Adipose tissue (tissue), 3 donors: ENCODE measurements at regions not wholly inside any gene's neighbourhood (a gene's known extent, or its start where the extent isn't known, plus 50 kb on each side); places are given as distances from the start of the nearest gene placed in this dataset.
"Not testable (repeated sequence)": the region's sequence is repeated elsewhere in the genome, so short reads cannot be mapped to it uniquely, and the experiment has no call there.

Source experiments
- H3K27ac ChIP-seq: one replicate; pipeline ENCODE4 v1.5.1; 2013; ENCODE audit warnings: low read depth, low read length
- WGBS, 3 donors: extraction: QIAGEN DNeasy Blood & Tissue Kit; methylation state at CpG; one replicate each; pipeline ENCODE4 v1.1.7; 2013; 5-methylcytosine and 5-hydroxymethylcytosine counted together
- donor health status: healthy with polysubstance abuse.
- donor health status: Bipolar disorder and iron deficiency.
- donor health status: healthy.

DNA sequence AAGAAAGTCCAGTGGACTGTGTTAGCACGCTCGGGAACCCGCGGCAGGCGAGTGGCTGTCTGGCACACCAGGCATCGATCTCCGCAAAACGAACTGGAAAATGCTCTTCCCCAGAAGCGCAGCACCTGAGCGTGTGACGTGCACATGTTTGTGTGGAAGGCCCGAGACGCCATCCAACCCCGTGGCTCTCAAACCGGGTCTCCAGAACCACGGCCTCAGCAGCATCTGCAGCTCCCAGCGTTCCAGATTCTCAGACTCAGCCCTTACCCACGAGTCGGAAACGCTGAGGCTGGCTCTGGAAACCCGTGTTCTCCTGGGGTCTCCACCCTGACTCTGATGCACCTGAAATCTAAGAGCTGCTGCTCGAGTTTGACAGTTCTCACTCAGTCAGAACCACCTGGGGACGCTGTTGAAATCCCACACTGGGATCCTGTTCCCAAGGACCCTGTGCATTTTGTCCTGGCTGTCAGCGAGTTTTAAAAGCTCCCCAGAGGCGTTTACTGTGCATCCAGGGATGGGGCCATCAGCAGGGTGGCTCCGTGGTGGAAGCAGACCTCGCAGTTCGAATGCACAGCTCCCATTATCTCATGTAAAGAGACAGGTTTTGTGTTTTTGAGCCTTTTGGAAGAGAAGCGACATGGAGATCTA is 69.0 kb downstream of the DLL1 start:
- WGBS, 3 donors: 81 to 89% (median 85%) methylated on average over 29 of the region's 29 CpGs
- no peak overlapping the region for H3K27ac ChIP-seq

- no peak overlapping the region for H3K27ac ChIP-seq
- WGBS, 3 donors: 76 to 91% (median 76%) methylated on average over 26 to 29 of the region's 29 CpGs
Measured at GRCh38 chr6:170221052-170221752, 69.7 kb downstream of the DLL1 start.

DNA sequence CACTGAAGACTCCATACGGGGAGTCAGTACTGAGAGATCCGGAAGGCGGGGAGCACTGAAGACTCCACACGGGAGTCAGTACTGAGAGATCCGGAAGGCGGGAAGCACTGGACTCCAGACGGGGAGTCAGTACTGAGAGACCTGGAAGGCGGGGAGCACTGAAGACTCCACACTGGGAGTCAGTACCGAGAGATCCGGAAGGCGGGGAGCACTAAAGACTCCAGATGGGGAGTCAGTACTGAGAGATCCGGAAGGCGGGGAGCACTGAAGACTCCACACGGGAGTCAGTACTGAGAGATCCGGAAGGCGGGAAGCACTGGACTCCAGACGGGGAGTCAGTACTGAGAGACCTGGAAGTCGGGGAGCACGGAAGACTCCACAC is 77.2 kb downstream of the DLL1 start:
- WGBS, 3 donors: 96 to 98% (median 97%) methylated on average over 14 to 16 of the region's 19 CpGs
- H3K27ac ChIP-seq: not testable (repeated sequence)

- 87 to 90% (median 87%) methylated on average over 39 to 40 of the region's 40 CpGs for WGBS, 3 donors
- H3K27ac ChIP-seq: no peak overlapping the region
Measured at GRCh38 chr6:170212956-170213636, 77.8 kb downstream of the DLL1 start.

DNA sequence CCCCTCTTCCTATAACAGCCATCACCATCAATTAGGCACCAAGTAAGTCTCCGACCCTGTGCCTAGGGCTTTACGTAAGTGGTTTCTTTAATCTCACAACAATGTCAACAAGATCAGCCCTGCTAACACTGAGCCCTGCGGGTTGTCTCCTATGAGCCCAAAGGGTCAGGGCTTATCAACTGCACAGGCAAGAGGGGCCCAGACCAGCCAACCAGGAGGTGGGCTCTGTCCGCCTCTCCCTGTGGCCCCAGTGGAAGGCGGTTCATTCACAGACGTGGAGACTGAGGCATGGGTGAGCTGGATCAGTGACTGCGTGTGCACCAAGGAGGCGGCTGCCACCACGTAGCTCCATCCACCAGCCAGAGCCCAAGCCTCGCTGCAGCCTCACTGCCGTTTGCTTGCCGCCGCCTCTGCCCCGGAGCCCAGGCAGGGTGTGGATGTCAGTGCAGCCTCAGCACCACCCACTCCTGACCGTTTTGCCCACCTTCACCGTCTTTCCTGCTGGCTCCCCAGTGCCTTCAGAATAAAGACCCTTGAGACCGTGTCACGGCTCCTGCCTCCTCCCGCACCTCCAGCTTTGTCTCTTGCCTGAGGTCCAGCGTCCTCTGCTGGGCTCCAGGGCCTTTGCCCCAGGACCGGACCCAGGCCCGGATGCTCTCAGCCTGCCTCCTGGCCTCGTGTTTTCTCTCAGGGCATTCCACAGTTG is 78.7 kb downstream of the DLL1 start:
- no peak overlapping the region for H3K27ac ChIP-seq
- 80 to 86% (median 85%) methylated on average over 19 to 23 of the region's 23 CpGs for WGBS, 3 donors

DNA sequence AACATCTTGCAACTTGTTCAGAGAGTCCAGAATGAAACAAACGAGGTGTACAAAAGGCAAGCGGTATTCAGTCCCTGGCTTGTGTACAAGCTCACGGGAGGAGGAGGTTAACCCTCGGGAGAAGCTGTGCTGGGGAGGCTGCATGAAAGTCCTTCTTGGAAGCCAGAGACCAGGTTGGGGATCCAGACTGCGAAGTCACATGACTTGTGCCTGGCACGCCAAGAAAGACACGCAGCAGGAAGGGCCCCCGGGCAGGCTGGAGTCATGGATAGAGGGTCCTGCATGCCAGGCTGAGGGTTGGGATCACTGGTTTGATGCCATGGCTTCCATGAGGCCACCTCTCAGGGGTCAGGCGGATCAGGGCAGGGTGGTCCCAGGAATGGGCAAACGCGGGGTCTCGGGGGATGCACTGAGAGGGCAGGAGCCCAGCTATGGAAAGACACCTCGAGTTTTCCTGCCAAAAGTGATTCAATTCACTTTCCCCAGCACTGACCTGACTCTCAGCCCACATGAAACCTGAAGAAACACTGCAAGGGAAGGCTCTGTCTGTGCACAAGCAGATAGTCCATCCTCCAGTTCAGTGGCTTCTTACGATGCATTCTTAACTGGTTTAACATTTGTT is 79.4 kb downstream of the DLL1 start:
- WGBS, 3 donors: 78 to 87% (median 82%) methylated on average over 14 of the region's 14 CpGs
- H3K27ac ChIP-seq: no peak overlapping the region

- 73 to 81% (median 73%) methylated on average over 11 of the region's 11 CpGs for WGBS, 3 donors
- no peak overlapping the region for H3K27ac ChIP-seq
Measured at GRCh38 chr6:170210651-170211403, 80.1 kb downstream of the DLL1 start.

DNA sequence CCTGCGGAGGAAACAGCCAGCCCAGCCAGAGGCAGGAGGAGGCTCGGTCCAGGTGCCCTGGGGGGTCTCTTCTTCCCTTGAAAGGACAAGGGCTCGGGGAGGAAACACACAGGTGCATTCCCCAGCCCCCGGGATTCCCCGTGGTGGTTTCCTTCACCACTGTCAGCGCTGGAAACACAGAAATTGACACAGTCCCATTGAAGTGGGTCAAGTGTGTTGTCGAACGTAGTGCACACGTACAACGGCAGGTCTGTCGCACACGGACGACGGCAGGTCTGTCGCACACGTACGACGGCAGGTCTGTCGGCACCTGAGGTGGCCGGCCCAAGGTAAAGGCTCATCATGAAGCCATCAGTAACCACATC is 80.9 kb downstream of the DLL1 start:
- no peak overlapping the region for H3K27ac ChIP-seq
- 81 to 88% (median 85%) methylated on average over 20 of the region's 20 CpGs for WGBS, 3 donors

- H3K27ac ChIP-seq: no peak overlapping the region
- 82 to 86% (median 85%) methylated on average over 22 of the region's 22 CpGs for WGBS, 3 donors
Measured at GRCh38 chr6:170209354-170210025, 81.4 kb downstream of the DLL1 start.

GRCh38 chr6:170208651-170209353 is 82.1 kb downstream of the DLL1 start:
- WGBS, 3 donors: 93 to 94% (median 94%) methylated on average over 18 of the region's 18 CpGs

GRCh38 chr6:170208182-170208601 is 82.7 kb downstream of the DLL1 start:
- no peak overlapping the region for H3K27ac ChIP-seq
- 91 to 96% (median 93%) methylated on average over 13 to 15 of the region's 15 CpGs for WGBS, 3 donors

More at GRCh38 chr6:170208651-170209353, 82.1 kb downstream of the DLL1 start:
- no peak overlapping the region for H3K27ac ChIP-seq

DNA sequence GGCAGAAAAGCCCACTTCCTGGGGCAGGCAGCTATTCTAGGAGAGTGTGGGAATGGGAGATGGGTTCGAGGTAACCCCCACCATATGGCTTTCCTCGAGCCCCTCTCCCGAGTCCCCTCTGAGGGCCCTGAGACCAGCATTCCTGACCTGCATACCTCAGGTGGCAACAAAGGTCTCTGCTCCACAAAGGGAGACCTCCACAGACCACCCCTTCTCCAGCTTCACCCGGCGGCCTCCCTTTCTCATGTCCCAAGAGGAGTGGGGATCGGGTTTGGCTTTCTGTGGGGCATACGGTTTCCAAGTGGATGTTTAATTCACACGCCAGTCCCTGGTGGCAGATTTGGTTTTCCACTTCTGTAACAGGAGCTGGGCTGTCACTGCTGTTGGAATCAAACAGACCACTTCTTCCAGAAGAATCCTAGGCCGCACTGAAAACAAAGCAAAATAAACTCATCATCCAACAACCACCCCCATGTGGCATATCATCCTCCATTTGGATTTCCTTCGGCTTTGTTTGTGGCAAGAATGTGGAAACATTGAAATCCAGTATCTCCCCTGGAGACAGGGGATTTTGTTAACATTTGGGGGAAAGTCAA is 83.2 kb downstream of the DLL1 start:
- H3K27ac ChIP-seq: no peak overlapping the region
- 82 to 87% (median 86%) methylated on average over 10 of the region's 10 CpGs for WGBS, 3 donors

DNA sequence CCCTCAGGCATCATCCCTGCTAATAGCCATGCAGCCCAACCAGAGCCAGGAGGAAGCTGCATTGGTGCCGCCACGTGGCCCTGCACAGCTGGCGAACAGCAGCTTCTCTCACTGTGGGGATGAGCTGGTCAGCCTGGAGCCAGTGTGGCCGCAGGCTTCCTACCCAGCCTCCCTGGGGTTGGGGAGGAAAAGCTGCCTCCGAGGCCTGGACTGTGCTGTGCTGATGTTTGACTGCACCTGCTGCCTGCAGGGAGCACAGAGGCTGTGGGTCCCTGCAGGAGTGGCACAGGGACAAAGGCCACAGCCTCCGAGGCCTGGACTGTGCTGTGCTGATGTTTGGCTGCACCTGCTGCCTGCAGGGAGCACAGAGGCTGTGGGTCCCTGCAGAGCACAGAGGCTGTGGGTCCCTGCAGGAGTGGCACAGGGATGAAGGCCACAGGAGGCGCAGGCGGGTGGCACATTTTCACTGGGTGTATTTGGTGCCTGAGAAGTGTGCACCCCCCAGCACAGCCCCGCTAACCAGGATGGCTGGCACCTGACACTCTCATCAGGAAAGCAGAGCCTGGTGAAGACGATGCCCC is 83.9 kb downstream of the DLL1 start:
- H3K27ac ChIP-seq: no peak overlapping the region
- WGBS, 3 donors: 89 to 94% (median 89%) methylated on average over 10 of the region's 10 CpGs

- H3K27ac ChIP-seq: no peak overlapping the region
- 87 to 93% (median 91%) methylated on average over 4 of the region's 4 CpGs for WGBS, 3 donors
Measured at GRCh38 chr6:170206317-170206621, 84.6 kb downstream of the DLL1 start.

GRCh38 chr6:170205534-170206316 is 85.2 kb downstream of the DLL1 start:
- H3K27ac ChIP-seq: no peak overlapping the region
- WGBS, 3 donors: 83 to 87% (median 85%) methylated on average over 14 of the region's 14 CpGs

DNA sequence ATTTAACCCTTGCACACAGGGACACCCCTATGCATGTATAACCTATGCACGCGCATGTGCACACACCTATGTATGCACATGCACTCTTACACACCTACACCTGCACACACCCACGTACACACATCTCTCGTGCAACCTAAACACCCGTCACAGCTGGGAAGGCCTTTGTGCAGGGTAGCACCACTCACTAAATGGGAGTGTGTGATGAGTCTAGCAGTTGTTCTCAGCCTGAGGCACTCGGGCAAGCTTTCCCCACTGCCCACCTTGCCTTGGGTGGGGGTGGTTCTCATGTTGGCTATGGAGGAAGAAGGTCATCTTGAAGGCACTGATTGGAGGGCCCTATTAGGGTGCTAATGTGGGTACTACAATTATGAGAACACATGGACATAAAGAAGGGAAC is 85.8 kb downstream of the DLL1 start:
- WGBS, 3 donors: 75 to 77% (median 76%) methylated on average over 6 of the region's 6 CpGs

More for the DNA sequence above, 85.8 kb downstream of the DLL1 start:
- no peak overlapping the region for H3K27ac ChIP-seq
